Left colon (tissue), 2 donors: ENCODE measurements at regions not wholly inside any gene's neighbourhood (a gene's known extent, or its start where the extent isn't known, plus 50 kb on each side); places are given as distances from the start of the nearest gene placed in this dataset.

Experiments used
- ATAC-seq: fragments of 200-7000 bp; cut with Tn5 transposase; one replicate; pipeline ENCODE4 v1.9.1; 2020; ENCODE audit warnings: mild to moderate bottlenecking, moderate library complexity
- DNase-seq, 2 donors: peaks; one replicate each; pipeline ENCODE4 v3.0.0-alpha.2; 2020
- intact Hi-C, 2 donors: fragments of 100-400 bp; cut with DNase I in 1 of 2; cut with micrococcal nuclease in 1 of 2; formaldehyde crosslinking; loops; one replicate each; pipeline versions ENCODE4 v1.11.2 to v1.14.0; 2022; cut with DNase I, micrococcal nuclease
- donor health status: DM: no; HTN: no; CAD: no.
- donor health status: DM: yes; HTN: yes; CAD: no.

DNA sequence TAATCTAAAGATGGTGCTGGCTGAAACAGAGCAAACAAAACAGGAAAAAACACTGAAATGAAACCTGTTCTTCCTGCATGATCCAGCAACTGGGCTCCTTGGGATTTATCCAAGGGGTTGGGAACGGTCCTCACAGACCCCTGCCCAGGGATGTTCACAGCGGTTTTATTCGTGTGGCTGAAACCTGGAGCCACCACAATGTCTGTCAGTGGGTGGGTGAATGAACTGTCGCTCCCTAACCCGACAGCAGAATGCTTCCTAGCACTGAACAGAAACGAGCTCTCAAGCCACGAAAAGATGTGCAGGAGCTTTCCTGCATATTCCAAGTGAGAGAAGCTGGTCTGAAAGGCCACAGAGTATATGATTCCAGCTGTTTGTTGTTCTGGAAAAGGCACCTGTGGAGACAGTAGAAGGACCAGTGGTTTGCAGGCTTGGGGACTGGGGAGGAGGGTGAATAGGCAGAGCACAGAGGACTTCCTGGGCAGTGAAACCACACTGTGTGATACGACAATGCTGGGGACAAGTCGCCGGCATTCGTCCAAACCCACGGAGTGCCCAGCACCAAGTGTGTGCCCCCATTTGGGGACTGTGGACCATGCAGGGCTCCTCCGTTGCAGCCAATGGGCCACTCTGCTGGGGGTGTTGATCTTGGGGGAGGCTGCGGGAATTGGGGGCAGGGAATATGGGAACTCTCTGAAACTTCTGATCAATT is 73.9 kb downstream of the TEX29 start:
- DNase-seq (no peak), ATAC-seq (no peak)
- intact Hi-C loops = no loop called here

- intact Hi-C loops = no loop called here
- ATAC-seq (no peak), DNase-seq (no peak)
These were observed 75.3 kb downstream of the TEX29 start for GRCh38 chr13:111395511-111396393.

- intact Hi-C loops = no loop called here
- DNase-seq (no peak), ATAC-seq (no peak)
These were observed 76.0 kb downstream of the TEX29 start for GRCh38 chr13:111396457-111396856.

DNA sequence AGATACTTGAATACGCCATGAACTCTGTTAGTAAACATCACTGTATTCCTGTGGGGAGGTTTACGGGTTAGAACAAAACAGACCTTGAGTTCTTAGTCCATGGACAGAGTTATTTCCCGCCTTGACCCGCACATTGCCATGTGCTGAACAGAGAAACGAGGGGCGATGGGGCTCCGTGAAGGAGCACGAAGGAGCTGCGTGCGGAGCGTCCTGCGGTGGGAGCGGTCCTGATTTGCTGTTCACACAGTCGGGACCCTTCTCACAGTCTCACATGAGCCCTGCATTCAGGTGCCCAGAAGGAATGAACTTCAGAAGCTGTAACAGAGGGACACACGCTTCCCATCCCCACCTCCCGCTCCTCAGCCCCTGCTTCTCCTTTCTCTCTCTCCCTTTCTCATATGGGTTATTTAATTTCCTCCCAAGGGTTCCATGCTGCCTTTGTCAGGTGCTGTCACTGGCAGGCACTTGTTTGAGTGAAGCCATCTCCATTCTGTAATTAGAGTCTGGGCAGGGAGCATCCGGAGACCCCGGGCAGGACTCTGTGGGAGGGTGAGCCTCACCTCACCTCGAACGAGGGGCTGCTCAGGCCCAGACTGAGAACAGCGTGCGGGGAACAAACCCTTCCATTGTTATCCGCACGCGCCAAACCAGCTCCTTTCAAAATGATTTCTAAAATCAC is 76.9 kb downstream of the TEX29 start:
- ATAC-seq = no peak
- intact Hi-C loops = no loop called here
- no peak for DNase-seq

GRCh38 chr13:111398196-111398595 is 77.8 kb downstream of the TEX29 start:
- DNase-seq (no peak), ATAC-seq (no peak)
- intact Hi-C loops = no loop called here

GRCh38 chr13:111398715-111399299 is 78.4 kb downstream of the TEX29 start:
- intact Hi-C loops = no loop called here
- ATAC-seq = no peak
- no peak for DNase-seq

DNA sequence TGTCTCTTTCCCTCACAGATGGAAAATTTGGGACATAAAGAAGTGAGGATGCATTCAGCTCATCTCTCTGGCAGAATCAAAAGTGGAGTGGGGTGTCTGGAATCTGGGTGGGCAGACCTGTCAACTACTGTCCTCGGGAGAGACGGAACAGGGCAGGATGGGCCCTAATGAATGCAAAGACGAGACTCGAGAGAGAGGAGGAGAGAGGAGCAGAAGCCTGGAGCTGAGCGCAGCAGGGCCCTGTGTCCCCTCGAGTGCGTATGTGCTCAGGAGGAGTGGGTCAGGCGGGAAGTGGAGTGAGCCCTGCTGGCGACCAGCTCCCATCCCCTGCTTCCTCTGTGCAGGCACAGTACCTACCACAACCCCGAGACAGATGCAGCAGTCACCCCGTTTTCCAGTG is 78.9 kb downstream of the TEX29 start:
- intact Hi-C loops = no loop called here
- no peak for DNase-seq
- no peak for ATAC-seq

GRCh38 chr13:111399776-111400538 is 79.5 kb downstream of the TEX29 start:
- no peak for DNase-seq
- intact Hi-C loops = no loop called here
- ATAC-seq = no peak

DNA sequence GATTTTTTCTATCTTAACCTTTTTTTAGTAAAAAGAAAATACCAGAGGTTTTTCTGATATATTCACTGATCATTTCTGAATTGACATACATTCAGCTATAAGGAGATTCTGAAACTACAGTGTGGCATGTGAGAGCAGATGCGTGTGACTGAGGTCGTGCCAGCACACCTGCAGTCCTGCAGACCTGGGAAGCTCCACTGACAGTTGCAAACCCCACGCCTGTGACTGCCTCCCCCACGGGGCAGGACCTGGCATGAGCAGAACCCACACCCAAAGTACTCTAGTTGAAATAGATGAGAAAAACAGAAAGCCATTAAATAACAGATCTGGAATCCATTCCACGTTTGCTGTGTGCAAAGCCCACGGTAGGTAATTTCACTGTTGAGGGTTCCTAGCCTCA is 80.7 kb downstream of the TEX29 start:
- ATAC-seq = no peak
- intact Hi-C loops = no loop called here
- DNase-seq = no peak

GRCh38 chr13:111401755-111402154 is 81.3 kb downstream of the TEX29 start:
- no peak for DNase-seq
- intact Hi-C loops = no loop called here
- no peak for ATAC-seq

GRCh38 chr13:111402441-111402840 is 82.0 kb downstream of the TEX29 start:
- ATAC-seq = no peak
- DNase-seq = no peak
- intact Hi-C loops = no loop called here

GRCh38 chr13:111403266-111403665 is 82.8 kb downstream of the TEX29 start:
- intact Hi-C loops = no loop called here
- DNase-seq = no peak
- no peak for ATAC-seq

DNA sequence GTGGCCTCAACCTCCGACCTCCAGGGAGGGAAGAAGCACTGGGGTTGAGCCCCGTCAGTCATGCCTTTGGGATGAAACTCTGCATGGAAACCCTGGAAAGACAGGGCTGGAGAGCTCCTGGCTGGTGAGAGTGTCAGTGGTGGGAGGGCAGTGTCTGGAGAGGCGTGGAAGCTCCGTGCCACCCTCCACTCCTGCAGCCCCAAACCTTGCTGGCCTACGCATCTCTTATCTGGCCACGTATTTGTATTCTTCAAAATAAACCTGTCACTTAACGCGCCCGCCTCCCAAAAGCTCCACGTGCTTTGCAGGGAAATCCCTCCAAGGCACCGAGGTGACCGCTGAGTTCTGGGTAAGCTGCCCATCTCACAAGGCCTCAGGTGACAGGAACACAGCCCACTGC is 84.3 kb downstream of the TEX29 start:
- no peak for ATAC-seq
- DNase-seq = no peak
- intact Hi-C loops = no loop called here

DNA sequence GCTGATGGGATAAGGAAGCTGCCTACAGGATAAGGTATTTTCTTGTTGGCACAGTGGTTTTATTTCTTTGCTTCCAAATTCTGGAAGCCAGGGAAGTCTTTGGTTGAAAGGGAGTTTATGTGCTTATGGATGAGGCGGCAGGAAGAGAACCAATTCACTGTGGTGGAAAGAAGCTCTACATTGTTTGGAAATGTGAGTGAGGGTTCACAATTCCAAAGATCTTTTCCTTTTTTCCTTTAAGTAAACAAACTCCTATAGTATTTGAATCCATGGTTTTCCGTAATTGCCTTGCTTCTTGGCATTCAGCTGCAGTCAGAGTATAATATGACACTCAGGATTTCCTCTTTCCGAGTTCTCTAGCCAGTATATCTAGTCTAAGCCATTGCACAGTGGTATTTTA is 86.2 kb downstream of the TEX29 start:
- ATAC-seq (no peak), DNase-seq (no peak)
- intact Hi-C loops = no loop called here

DNA sequence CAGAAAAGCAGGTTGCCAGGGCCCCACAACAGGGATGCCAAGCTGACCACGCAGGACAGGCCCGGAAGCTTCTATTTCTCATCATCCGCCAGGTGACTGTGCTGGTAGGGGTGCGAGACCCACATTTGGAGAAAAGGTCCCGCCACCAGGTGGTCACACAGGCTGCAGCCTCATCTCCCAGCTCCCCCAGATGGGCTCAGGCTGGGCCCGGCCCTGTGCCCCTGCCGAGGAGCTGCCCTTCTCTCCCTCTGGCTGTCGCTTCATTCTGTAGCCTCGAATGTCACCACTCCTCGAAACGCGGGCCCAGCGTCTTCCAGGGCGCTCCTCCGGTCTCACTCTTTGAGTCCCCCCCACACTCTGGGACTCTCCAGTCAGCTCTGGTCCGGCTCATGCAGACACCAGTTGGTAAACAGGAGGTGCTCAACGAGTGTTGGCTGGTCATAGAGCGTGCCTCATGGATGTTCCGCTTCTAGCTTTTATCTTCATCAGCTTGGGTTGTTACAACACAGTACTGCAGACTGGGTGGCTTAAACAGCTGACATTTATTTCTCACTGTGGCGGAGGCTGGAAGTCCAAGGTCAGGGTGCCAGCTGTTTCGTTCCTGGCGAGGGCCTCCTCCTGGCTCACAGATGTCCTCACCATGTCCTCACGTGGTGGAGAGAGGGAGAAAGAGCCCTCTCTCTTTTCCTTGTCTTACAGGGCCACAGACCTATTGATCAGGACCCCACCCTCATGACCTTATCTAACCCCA is 87.1 kb downstream of the TEX29 start:
- no peak for ATAC-seq
- intact Hi-C loops = no loop called here

GRCh38 chr13:111409413-111409812 is 89.0 kb downstream of the TEX29 start:
- intact Hi-C loops = no loop called here
- no peak for DNase-seq

More for the DNA sequence above, 87.1 kb downstream of the TEX29 start:
- DNase-seq = no peak

GRCh38 chr13:111410232-111411021 is 90.0 kb downstream of the TEX29 start:
- intact Hi-C loops = no loop called here
- no peak for DNase-seq
- ATAC-seq = peak; percentile 68

More at GRCh38 chr13:111409413-111409812, 89.0 kb downstream of the TEX29 start:
- ATAC-seq = peak; percentile 83
